ENCODE measurements at regions not wholly inside any gene's neighbourhood (a gene's known extent, or its start where the extent isn't known, plus 50 kb on each side); places are given as distances from the start of the nearest gene placed in this dataset.
"Not testable (repeated sequence)": the region's sequence is repeated elsewhere in the genome, so short reads cannot be mapped to it uniquely, and the experiment has no call there.

- DNase-seq (ENCODE audit: low read depth in 1 of 2, low spot score in 1 of 2) = no peak
Measured at GRCh38 chr7:121745856-121746255, 127.1 kb upstream of the PTPRZ1 start.

- DNase-seq (ENCODE audit: low read depth in 1 of 2, low spot score in 1 of 2) = no peak
Measured at GRCh38 chr7:121744877-121745276, 128.1 kb upstream of the PTPRZ1 start.

- no peak for DNase-seq (ENCODE audit: low read depth in 1 of 2, low spot score in 1 of 2)
Measured at GRCh38 chr7:121744319-121744718, 128.6 kb upstream of the PTPRZ1 start.

- DNase-seq (ENCODE audit: low read depth in 1 of 2, low spot score in 1 of 2) = no peak
Measured at GRCh38 chr7:121741896-121742295, 131.1 kb upstream of the PTPRZ1 start.

GRCh38 chr7:121739465-121739864, 133.5 kb upstream of the PTPRZ1 start:
- DNase-seq (ENCODE audit: low read depth in 1 of 2, low spot score in 1 of 2) = no peak

GRCh38 chr7:121730869-121731268, 142.1 kb upstream of the PTPRZ1 start:
- no peak for DNase-seq (ENCODE audit: low read depth in 1 of 2, low spot score in 1 of 2)

- DNase-seq (ENCODE audit: low read depth in 1 of 2, low spot score in 1 of 2) = no peak
Measured at GRCh38 chr7:121714559-121715303, 158.2 kb upstream of the PTPRZ1 start.

GRCh38 chr7:121712961-121713360, 160.0 kb upstream of the PTPRZ1 start:
- DNase-seq (ENCODE audit: low read depth in 1 of 2, low spot score in 1 of 2) = not testable (repeated sequence)

- DNase-seq (ENCODE audit: low read depth in 1 of 2, low spot score in 1 of 2) = no peak
Measured at GRCh38 chr7:121697731-121698316, 175.1 kb upstream of the PTPRZ1 start.

- no peak for DNase-seq (ENCODE audit: low read depth in 1 of 2, low spot score in 1 of 2)
Measured at GRCh38 chr7:121696954-121697353, 176.0 kb upstream of the PTPRZ1 start.

GRCh38 chr7:121689749-121690148, 183.2 kb upstream of the PTPRZ1 start:
- DNase-seq (ENCODE audit: low read depth in 1 of 2, low spot score in 1 of 2) = no peak

- no peak for DNase-seq (ENCODE audit: low read depth in 1 of 2, low spot score in 1 of 2)
Measured at GRCh38 chr7:121681700-121682099, 191.3 kb upstream of the PTPRZ1 start.

GRCh38 chr7:121676168-121676567, 196.8 kb upstream of the PTPRZ1 start:
- DNase-seq (ENCODE audit: low read depth in 1 of 2, low spot score in 1 of 2) = no peak

- DNase-seq (ENCODE audit: low read depth in 1 of 2, low spot score in 1 of 2) = not testable (repeated sequence)
Measured at GRCh38 chr7:121674455-121674854, 198.5 kb upstream of the PTPRZ1 start.

- DNase-seq (ENCODE audit: low read depth in 1 of 2, low spot score in 1 of 2) = no peak
Measured at GRCh38 chr7:121669144-121669543, 203.8 kb upstream of the PTPRZ1 start.

- no peak for DNase-seq (ENCODE audit: low read depth in 1 of 2, low spot score in 1 of 2)
Measured at GRCh38 chr7:121666306-121666705, 206.7 kb upstream of the PTPRZ1 start.

- no peak for DNase-seq (ENCODE audit: low read depth in 1 of 2, low spot score in 1 of 2)
Measured at GRCh38 chr7:121643320-121643719, 229.6 kb upstream of the PTPRZ1 start.

GRCh38 chr7:121639705-121640104, 233.3 kb upstream of the PTPRZ1 start:
- no peak for DNase-seq (ENCODE audit: low read depth in 1 of 2, low spot score in 1 of 2)

GRCh38 chr7:121638286-121638685, 234.7 kb upstream of the PTPRZ1 start:
- DNase-seq (ENCODE audit: low read depth in 1 of 2, low spot score in 1 of 2) = no peak

- no peak for DNase-seq (ENCODE audit: low read depth in 1 of 2, low spot score in 1 of 2)
Measured at GRCh38 chr7:121634356-121634755, 238.2 kb upstream of the FAM3C start.

GRCh38 chr7:121633186-121633585, 237.1 kb upstream of the FAM3C start:
- DNase-seq (ENCODE audit: low read depth in 1 of 2, low spot score in 1 of 2) = no peak

GRCh38 chr7:121624958-121625357, 228.8 kb upstream of the FAM3C start:
- no peak for DNase-seq (ENCODE audit: low read depth in 1 of 2, low spot score in 1 of 2)
